ENCODE measurements at regions not wholly inside any gene's neighbourhood (a gene's known extent, or its start where the extent isn't known, plus 50 kb on each side); places are given as distances from the start of the nearest gene placed in this dataset.

DNA sequence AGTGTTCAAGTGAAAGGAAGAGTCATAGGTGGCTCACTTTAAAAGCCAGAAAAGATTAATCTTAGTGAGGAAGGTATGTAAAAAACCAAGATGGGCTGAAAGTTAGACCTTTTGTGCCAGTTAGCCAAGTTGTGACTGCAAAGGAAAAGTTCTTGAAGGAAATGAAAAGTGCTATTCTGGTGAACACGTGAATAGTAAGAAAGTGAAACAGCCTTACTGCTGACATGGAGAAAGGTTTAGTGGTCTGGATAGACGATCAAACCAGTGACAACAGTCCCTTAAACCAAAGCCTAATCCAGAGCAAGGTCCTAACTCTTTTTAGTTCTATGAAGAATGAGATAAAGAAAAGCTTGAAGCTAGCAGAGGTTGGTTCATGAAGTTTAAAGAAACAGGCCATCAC is 106.4 kb downstream of the CTH start (continued):
- TF ChIP-seq, protein P1, sequence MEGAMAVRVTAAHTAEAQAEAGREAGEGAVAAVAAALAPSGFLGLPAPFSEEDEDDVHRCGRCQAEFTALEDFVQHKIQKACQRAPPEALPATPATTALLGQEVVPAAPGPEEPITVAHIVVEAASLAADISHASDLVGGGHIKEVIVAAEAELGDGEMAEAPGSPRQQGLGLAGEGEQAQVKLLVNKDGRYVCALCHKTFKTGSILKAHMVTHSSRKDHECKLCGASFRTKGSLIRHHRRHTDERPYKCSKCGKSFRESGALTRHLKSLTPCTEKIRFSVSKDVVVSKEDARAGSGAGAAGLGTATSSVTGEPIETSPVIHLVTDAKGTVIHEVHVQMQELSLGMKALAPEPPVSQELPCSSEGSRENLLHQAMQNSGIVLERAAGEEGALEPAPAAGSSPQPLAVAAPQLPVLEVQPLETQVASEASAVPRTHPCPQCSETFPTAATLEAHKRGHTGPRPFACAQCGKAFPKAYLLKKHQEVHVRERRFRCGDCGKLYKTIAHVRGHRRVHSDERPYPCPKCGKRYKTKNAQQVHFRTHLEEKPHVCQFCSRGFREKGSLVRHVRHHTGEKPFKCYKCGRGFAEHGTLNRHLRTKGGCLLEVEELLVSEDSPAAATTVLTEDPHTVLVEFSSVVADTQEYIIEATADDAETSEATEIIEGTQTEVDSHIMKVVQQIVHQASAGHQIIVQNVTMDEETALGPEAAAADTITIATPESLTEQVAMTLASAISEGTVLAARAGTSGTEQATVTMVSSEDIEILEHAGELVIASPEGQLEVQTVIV (IDR thresholded peaks at IDR 0.05; ENCODE audit: borderline replicate concordance, partially characterized antibody) = no peak

DNA sequence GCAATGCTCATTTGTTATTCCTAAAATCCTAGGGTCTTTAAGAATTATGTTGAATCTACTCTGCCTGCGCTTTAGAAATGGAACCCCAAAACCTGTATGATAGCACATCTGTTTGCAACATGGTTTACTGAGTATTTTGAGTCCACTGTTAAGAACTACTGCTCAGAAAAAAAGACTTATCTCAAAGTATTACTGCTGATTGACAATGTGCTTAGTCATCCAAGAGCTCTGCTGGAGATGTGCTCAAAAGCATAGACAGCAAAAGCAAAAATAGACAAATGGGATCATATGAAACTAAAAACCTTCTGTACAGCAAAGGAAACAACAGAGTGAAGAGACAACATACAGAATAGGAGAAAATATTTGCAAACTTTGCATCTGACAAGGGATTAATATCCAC is 107.0 kb downstream of the CTH start:
- no TSS peak for BruUV-seq (replicated peaks)
- H4K20me1 ChIP-seq (ENCODE audit: control insufficient read depth, insufficient read depth) = no peaks in the 10 kb centered on the region
- no peaks in the 10 kb centered on the region for H3K27me3 ChIP-seq (replicated peaks in 1 of 2; ENCODE audit: control insufficient read depth in 2 of 2, insufficient read depth in 2 of 2, low read length in 1 of 2)
- H3K9ac ChIP-seq (ENCODE audit: control insufficient read depth, insufficient read depth, low read length) = no peak overlapping the region
- no peak overlapping the region for H3K27ac ChIP-seq (ENCODE audit: control insufficient read depth, insufficient read depth)
- no peak for FAIRE-seq
- H3K36me3 ChIP-seq (ENCODE audit: control insufficient read depth in 2 of 2, insufficient read depth in 2 of 2, low read length in 1 of 2) = no peaks in the 10 kb centered on the region
- H2AFZ ChIP-seq (ENCODE audit: control insufficient read depth, low read depth, low read length) = peak overlapping the region; percentile 2; the same call in 1 of the 2 replicates
- SMC1A ChIA-PET (ENCODE audit: uncharacterized antibody, unreplicated experiment) = interaction anchor here (0.9 to 1.0 kb wide), 2 partner anchors 13 to 130 kb away, joined by 3 read pairs; no protein-coding TSS in a partner anchor
- in situ Hi-C loops (cut with MboI) (no loop called here), intact Hi-C loops (cut with micrococcal nuclease; ENCODE audit: unreplicated experiment) (no loop called here)
- no peak overlapping the region for H3K4me2 ChIP-seq (ENCODE audit: control insufficient read depth, insufficient read depth)
- ATAC-seq = peak; percentile 14; the same call in 1 of the 3 replicates
- POLR2A ChIA-PET = interaction anchor here (0.6 kb wide), 1 partner anchor 254 kb away, joined by 4 read pairs; no protein-coding TSS in a partner anchor
- no peak overlapping the region for H3K4me3 ChIP-seq
- no peak for TF ChIP-seq SMAD1 (IDR thresholded peaks at IDR 0.05; ENCODE audit: low read depth, partially characterized antibody)
- 95% methylated on average over 1 of the region's 1 CpG for WGBS (ENCODE audit: insufficient coverage, insufficient replicate concordance, low lambda C conversion rate, missing lambda C conversion rate)
- no peaks in the 10 kb centered on the region for H3K79me2 ChIP-seq (ENCODE audit: control insufficient read depth, insufficient read depth, low read length)
- RAD21 ChIA-PET (ENCODE audit: unreplicated experiment) = no interaction called here
- CTCF ChIA-PET = interaction anchor here (0.8 to 1.2 kb wide), 3 partner anchors 9 to 385 kb away, joined by 4 read pairs; no protein-coding TSS in a partner anchor
- no peaks in the 10 kb centered on the region for H3K9me3 ChIP-seq (replicated peaks; ENCODE audit: control insufficient read depth, insufficient read depth, low read length)
- DNase-seq (ENCODE audit: low read depth, low spot score) = no peak
- H3K4me1 ChIP-seq (ENCODE audit: control insufficient read depth, insufficient read depth, low read length) = no peaks in the 10 kb centered on the region

Data from GM12878 (cell line).